SH-SY5Y (cell line): ENCODE measurements at regions not wholly inside any gene's neighbourhood (a gene's known extent, or its start where the extent isn't known, plus 50 kb on each side); places are given as distances from the start of the nearest gene placed in this dataset.

ENCODE experiments used
- GATA2 ChIP-seq: IDR thresholded peaks from 2 replicates; pipeline ENCODE4 v1.6.1; 2011; ENCODE audit warnings: mild to moderate bottlenecking, low read depth, low read length
- GATA3 ChIP-seq: IDR thresholded peaks from 2 replicates; pipeline ENCODE4 v1.6.1; 2011; ENCODE audit warnings: low read depth, mild to moderate bottlenecking, low read length, moderate library complexity

DNA sequence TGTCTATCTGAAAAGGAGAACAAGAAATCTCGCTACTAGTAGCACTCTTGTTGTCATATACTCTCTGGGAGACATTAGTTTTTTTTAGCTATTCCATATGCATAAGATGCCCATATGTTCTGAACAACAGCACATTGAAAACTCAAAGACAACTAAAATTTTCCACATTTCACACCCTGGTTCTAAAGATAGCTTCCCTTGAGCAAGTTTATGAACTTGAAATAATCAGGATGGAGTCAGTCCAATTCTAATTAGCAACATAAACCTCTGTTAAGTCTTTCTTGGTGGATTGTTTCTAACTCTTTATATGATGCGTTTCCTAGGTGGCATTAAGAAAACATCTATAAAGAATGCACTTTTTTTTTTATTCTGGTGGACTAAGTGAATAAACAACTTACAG is 1095.3 kb downstream of the GRM8 start:
- no peak for TF ChIP-seq GATA2
- TF ChIP-seq GATA3, result no peak
